ENCODE measurements at regions not wholly inside any gene's neighbourhood (a gene's known extent, or its start where the extent isn't known, plus 50 kb on each side); places are given as distances from the start of the nearest gene placed in this dataset.
A peak's percentile ranks its signal among the peaks of the same experiment; 100 is the strongest.
"Not testable (repeated sequence)": the region's sequence is repeated elsewhere in the genome, so short reads cannot be mapped to it uniquely, and the experiment has no call there.

GRCh38 chr19:14283813-14284520 lies 78.0 kb upstream of the ADGRL1 start:
- peak; percentile 68 for DNase-seq

DNA sequence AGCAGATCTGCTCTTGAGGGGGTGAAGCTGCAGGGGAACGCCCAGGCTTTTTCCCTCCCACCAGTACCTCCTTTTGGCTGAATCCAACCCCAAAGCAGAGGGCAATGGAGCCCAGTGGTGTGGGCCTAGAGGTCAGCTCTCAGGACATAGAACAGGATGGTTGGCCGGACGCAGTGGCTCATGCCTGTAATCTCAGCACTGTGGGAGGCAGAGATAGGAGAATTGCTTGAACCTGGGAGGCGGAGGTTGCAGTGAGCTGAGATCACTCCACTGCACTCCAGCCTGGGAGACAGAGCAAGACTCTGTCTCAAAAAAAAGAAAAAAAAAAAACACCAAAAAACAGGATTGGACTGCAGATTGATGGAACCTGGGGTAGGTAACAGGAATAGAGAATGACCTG lies 73.3 kb upstream of the ADGRL1 start:
- DNase-seq: not testable (repeated sequence)

DNA sequence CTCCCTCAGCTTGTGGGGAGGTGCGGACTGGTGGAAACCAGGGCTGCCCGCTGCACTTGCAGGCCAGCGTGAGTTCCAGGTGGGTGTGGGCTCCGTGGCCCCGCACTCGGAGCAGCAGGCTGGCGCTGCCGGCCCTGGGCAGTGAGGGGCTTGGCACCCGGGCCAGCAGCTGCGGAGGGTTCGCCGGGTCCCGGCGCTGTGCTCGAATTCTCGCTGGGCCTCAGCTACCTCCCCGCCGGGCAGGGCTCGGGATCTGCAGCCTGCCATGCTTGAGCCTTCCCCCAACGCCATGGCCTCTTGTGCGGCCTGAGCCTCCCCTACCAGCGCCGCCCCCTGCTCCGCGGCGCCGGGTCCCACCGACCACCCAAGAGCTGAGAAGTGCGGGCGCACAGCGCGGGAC lies 71.6 kb upstream of the ADGRL1 start:
- no peak for DNase-seq

DNA sequence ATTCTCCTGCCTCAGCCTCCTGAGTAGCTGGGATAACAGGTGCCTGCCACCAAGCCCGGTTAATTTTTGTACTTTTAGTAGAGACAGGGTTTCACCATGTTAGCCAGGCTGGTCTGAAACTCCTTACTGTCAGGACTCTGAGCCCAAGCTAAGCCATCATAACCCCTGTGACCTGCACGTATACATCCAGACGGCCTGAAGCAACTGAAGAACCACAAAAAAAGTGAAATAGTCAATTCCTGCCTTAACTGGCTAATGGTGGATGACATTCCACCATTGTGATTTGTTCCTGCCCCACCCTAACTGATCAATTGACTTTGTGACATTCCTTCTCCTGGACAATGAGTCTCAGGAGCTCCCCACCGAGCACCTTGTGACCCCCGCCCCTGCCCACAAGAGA lies 69.9 kb upstream of the ADGRL1 start:
- DNase-seq: not testable (repeated sequence)

GRCh38 chr19:14272623-14273022 lies 66.7 kb upstream of the ADGRL1 start:
- no peak for DNase-seq

DNA sequence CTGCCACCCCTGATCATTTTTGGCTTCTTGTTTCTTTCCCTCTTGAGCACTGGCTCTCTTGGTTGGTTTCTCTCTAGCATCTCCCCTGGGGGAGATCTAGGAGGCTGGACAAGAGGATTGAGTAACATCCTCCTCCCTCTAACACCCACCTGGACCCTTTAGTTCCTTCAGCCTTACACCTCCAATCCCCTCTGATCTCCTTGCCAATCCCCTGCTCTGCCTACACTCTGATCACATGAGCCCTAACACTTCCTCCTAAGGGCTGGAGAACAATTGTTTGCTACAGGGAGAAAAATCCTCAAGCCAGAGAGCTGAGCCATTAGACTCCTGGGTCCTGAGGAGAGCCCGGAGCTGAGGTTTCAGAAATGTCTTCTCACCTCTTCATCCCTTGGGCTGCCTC lies 65.9 kb upstream of the ADGRL1 start:
- no peak for DNase-seq

DNA sequence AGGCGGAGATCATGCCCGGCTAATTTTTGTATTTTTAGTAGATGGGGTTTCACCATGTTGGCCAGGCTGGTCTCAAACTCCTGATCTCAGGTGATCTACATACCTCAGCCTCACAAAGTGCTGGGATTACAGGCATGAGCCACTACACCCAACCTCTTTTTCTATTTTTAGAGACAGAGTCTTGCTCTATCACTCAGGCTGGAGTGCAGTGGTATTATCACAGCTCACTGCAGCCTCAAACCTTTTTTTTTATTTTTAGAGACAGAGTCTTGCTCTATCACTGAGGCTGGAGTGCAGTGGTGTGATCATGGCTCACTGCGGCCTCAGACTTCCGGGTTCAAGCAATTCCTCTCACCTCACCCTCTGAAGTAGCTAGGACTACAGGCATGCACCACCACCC lies 64.6 kb upstream of the ADGRL1 start:
- DNase-seq: not testable (repeated sequence)

GRCh38 chr19:14267224-14267741 lies 61.3 kb upstream of the ADGRL1 start:
- DNase-seq: no peak

DNA sequence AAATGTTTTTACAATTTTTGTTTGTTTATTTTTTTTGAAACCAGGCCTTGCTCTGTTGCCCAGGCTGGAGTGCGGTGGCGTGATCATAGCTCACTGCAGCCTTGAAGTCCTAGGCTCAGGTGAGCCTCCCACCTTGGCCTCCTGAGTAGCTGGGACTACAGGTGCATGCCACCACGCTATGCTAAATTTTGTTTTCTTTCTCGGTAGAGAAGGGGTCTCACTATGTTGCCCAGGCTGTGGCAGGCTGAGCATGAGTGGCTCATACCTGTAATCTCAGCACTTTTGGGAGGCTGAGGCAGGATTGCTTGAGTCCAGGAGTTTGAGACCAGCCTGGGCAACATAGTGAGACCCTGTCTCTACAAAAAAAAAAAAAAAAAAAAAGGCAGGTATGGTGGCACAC lies 60.2 kb upstream of the ADGRL1 start:
- not testable (repeated sequence) for DNase-seq

GRCh38 chr19:14265290-14266036 lies 59.5 kb upstream of the ADGRL1 start:
- peak; percentile 47 for DNase-seq

DNA sequence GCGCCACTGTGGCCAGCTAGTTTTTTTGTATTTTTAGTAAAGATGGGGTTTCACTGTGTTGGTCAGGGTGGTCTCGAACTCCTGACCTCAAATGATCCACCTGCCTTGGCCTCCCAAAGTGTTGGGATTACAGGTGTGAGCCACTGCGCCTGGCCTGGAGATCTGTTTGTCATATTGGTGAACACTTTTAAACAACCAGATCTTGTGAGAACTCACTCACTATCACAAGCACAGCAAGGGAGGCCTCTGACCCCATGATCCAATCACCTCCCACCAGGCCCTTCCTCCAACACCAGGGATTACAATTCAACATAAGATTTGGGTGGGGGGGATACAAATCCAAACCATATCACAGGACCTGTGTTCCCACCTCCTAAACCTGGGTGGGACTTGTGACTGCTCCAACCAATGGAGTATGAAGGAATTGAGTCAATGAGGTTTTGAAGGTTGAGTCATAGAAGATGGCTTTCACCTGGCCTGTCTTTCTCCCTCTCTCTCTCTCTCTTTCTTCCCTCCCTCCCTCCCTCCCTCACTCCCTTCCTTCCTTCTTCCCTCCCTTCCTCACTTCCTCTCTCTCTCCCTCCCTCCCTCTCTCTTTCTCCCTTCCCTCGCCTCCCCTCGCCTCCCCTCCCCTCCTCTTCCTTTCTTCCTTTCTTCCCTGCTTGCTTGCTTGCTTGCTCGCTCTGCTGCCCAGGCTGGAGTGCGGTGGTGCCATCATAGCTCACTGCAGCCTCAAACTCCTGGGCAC lies 50.1 kb upstream of the ADGRL1 start:
- DNase-seq: not testable (repeated sequence)
